Inflammatory macrophage treated with lipopolysaccharide for 4 hours (primary cell): ENCODE measurements at regions not wholly inside any gene's neighbourhood (a gene's known extent, or its start where the extent isn't known, plus 50 kb on each side); places are given as distances from the start of the nearest gene placed in this dataset.

Experiments used
- DNase-seq: peaks from one replicate; pipeline ENCODE4 v3.0.0-alpha.2; 2020

DNA sequence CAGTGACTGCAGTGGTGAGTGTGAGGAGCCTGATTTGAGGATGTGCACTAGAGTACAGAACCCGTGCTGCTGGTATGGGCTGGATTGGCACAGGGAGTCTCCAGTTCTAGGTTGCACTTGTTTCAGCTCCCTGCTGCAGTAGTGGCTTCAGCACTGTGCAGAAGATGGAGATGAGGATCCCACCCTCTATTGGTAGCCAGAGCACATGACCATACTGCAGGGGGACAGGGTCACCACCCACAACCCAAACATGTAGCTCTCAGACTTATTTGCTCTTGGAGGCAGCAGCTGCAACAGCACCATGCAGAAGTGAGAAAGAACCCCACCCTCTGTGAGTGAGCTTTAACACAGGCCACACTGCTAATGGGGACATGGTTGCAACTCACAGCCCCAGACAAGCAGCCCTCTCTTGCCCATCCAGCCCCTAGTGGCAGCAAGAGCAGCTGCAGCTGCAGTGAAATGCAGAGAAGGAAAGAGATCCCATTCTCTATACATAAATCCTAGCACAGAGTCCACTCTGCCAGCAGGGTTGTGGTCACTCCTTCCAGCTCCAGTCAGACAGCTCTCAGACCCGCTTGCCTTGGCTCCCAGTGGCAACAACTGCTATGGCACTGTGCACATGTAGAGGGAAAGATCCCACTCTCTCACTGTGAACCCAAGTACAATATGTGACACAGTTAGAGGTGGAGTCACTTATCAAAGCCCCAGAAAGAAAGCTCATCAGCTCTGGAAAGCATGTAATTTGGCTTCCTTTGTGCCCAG, 51.4 kb upstream of the SCIN start:
- DNase-seq: no peak

DNA sequence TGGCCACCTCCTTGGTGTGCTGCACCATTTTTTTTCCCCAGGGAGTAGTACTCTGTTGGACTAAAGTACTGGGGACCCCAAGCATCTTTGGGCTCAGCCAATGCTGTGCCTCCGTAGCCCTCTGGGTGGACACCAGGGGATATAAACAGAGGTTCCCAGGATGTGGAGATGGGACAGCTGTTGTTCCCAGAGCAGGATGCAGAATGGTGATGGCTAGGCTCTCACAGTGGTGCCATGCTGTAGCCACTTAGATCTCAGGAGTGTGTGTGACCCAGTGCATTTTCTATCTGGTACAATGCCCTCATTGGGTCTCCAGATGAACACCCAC, 50.9 kb upstream of the SCIN start:
- no peak for DNase-seq
